ENCODE measurements at regions not wholly inside any gene's neighbourhood (a gene's known extent, or its start where the extent isn't known, plus 50 kb on each side); places are given as distances from the start of the nearest gene placed in this dataset.
"Not testable (repeated sequence)": the region's sequence is repeated elsewhere in the genome, so short reads cannot be mapped to it uniquely, and the experiment has no call there.

- no peak overlapping the region for H3K27ac Mint-ChIP-seq
- H3K27me3 Mint-ChIP-seq: peaks cover 2% of the 10 kb centered on the region
- intact Hi-C loops (cut with micrococcal nuclease): no loop called here
- H3K4me1 Mint-ChIP-seq (ENCODE audit: low read depth): peaks cover 10% of the 10 kb centered on the region
- no peaks in the 10 kb centered on the region for H3K36me3 Mint-ChIP-seq (ENCODE audit: low read depth)
- H3K4me3 Mint-ChIP-seq: no peak overlapping the region
- no peaks in the 10 kb centered on the region for H3K9me3 Mint-ChIP-seq
Measured at GRCh38 chr4:138774940-138775339, 240.6 kb upstream of the NOCT start.

GRCh38 chr4:138774125-138774524, 241.5 kb upstream of the NOCT start:
- H3K27ac Mint-ChIP-seq; H3K36me3 Mint-ChIP-seq (ENCODE audit: low read depth); H3K9me3 Mint-ChIP-seq; H3K27me3 Mint-ChIP-seq; H3K4me3 Mint-ChIP-seq; intact Hi-C loops (cut with micrococcal nuclease): not testable (repeated sequence)
- H3K4me1 Mint-ChIP-seq (ENCODE audit: low read depth): peaks cover 10% of the 10 kb centered on the region

GRCh38 chr4:138773321-138773720, 242.3 kb upstream of the NOCT start:
- Mint-ChIP-seq H3K4me1 (ENCODE audit: low read depth) (peaks cover 10% of the 10 kb centered on the region), H3K9me3 (no peaks in the 10 kb centered on the region), H3K27me3 (peaks cover 4% of the 10 kb centered on the region), H3K36me3 (ENCODE audit: low read depth) (no peaks in the 10 kb centered on the region), H3K27ac (no peak overlapping the region), H3K4me3 (no peak overlapping the region)
- intact Hi-C loops (cut with micrococcal nuclease): no loop called here

- peaks cover 10% of the 10 kb centered on the region for H3K4me1 Mint-ChIP-seq (ENCODE audit: low read depth)
- peaks cover 6% of the 10 kb centered on the region for H3K27me3 Mint-ChIP-seq
- intact Hi-C loops (cut with micrococcal nuclease): no loop called here
- no peaks in the 10 kb centered on the region for H3K36me3 Mint-ChIP-seq (ENCODE audit: low read depth)
- no peak overlapping the region for H3K27ac Mint-ChIP-seq
- H3K4me3 Mint-ChIP-seq: no peak overlapping the region
- H3K9me3 Mint-ChIP-seq: no peaks in the 10 kb centered on the region
Measured at GRCh38 chr4:138772366-138772765, 243.2 kb upstream of the NOCT start.

- no peak overlapping the region for H3K27ac Mint-ChIP-seq
- peaks cover 6% of the 10 kb centered on the region for H3K27me3 Mint-ChIP-seq
- H3K4me1 Mint-ChIP-seq (ENCODE audit: low read depth): peaks cover 6% of the 10 kb centered on the region
- H3K4me3 Mint-ChIP-seq: no peak overlapping the region
- H3K9me3 Mint-ChIP-seq: no peaks in the 10 kb centered on the region
- intact Hi-C loops (cut with micrococcal nuclease): no loop called here
- H3K36me3 Mint-ChIP-seq (ENCODE audit: low read depth): no peaks in the 10 kb centered on the region
Measured at GRCh38 chr4:138770818-138771217, 244.8 kb upstream of the NOCT start.

GRCh38 chr4:138766332-138766731, 249.2 kb upstream of the NOCT start:
- no peak overlapping the region for H3K27ac Mint-ChIP-seq
- no peak overlapping the region for H3K4me3 Mint-ChIP-seq
- intact Hi-C loops (cut with micrococcal nuclease): no loop called here
- no peaks in the 10 kb centered on the region for H3K36me3 Mint-ChIP-seq (ENCODE audit: low read depth)
- H3K4me1 Mint-ChIP-seq (ENCODE audit: low read depth): no peaks in the 10 kb centered on the region
- no peaks in the 10 kb centered on the region for H3K9me3 Mint-ChIP-seq
- peaks cover 8% of the 10 kb centered on the region for H3K27me3 Mint-ChIP-seq

GRCh38 chr4:138765442-138765841, 250.1 kb upstream of the NOCT start:
- intact Hi-C loops (cut with micrococcal nuclease): no loop called here
- H3K9me3 Mint-ChIP-seq: no peaks in the 10 kb centered on the region
- no peaks in the 10 kb centered on the region for H3K36me3 Mint-ChIP-seq (ENCODE audit: low read depth)
- H3K27ac Mint-ChIP-seq: no peak overlapping the region
- no peaks in the 10 kb centered on the region for H3K4me1 Mint-ChIP-seq (ENCODE audit: low read depth)
- no peak overlapping the region for H3K4me3 Mint-ChIP-seq
- H3K27me3 Mint-ChIP-seq: peaks cover 8% of the 10 kb centered on the region

GRCh38 chr4:138761638-138762220, 253.9 kb upstream of the NOCT start:
- Mint-ChIP-seq H3K27me3 (peaks cover 3% of the 10 kb centered on the region), H3K4me3 (no peak overlapping the region), H3K27ac (no peak overlapping the region), H3K4me1 (ENCODE audit: low read depth) (no peaks in the 10 kb centered on the region), H3K9me3 (no peaks in the 10 kb centered on the region), H3K36me3 (ENCODE audit: low read depth) (no peaks in the 10 kb centered on the region)
- intact Hi-C loops (cut with micrococcal nuclease): no loop called here

GRCh38 chr4:138759554-138759902, 256.1 kb upstream of the NOCT start:
- intact Hi-C loops (cut with micrococcal nuclease): no loop called here
- H3K9me3 Mint-ChIP-seq: no peaks in the 10 kb centered on the region
- H3K36me3 Mint-ChIP-seq (ENCODE audit: low read depth): no peaks in the 10 kb centered on the region
- H3K4me3 Mint-ChIP-seq: no peak overlapping the region
- H3K27ac Mint-ChIP-seq: no peak overlapping the region
- H3K4me1 Mint-ChIP-seq (ENCODE audit: low read depth): no peaks in the 10 kb centered on the region
- peaks cover 1% of the 10 kb centered on the region for H3K27me3 Mint-ChIP-seq

- intact Hi-C loops (cut with micrococcal nuclease): no loop called here
- Mint-ChIP-seq H3K27ac (no peak overlapping the region), H3K27me3 (no peaks in the 10 kb centered on the region), H3K36me3 (ENCODE audit: low read depth) (no peaks in the 10 kb centered on the region), H3K9me3 (no peaks in the 10 kb centered on the region), H3K4me3 (no peak overlapping the region), H3K4me1 (ENCODE audit: low read depth) (no peaks in the 10 kb centered on the region)
Measured at GRCh38 chr4:138758876-138759553, 256.6 kb upstream of the NOCT start.

- Mint-ChIP-seq H3K4me3 (no peak overlapping the region), H3K27me3 (no peaks in the 10 kb centered on the region), H3K9me3 (peaks cover 7% of the 10 kb centered on the region), H3K27ac (no peak overlapping the region), H3K4me1 (ENCODE audit: low read depth) (no peaks in the 10 kb centered on the region), H3K36me3 (ENCODE audit: low read depth) (no peaks in the 10 kb centered on the region)
- intact Hi-C loops (cut with micrococcal nuclease): no loop called here
Measured at GRCh38 chr4:138758196-138758595, 257.4 kb upstream of the NOCT start.

GRCh38 chr4:138757432-138757831, 258.1 kb upstream of the NOCT start:
- Mint-ChIP-seq H3K27ac (no peak overlapping the region), H3K4me3 (no peak overlapping the region), H3K9me3 (peaks cover 14% of the 10 kb centered on the region), H3K36me3 (ENCODE audit: low read depth) (no peaks in the 10 kb centered on the region), H3K27me3 (no peaks in the 10 kb centered on the region), H3K4me1 (ENCODE audit: low read depth) (no peaks in the 10 kb centered on the region)
- intact Hi-C loops (cut with micrococcal nuclease): no loop called here

GRCh38 chr4:138756519-138756918, 259.1 kb upstream of the NOCT start:
- Mint-ChIP-seq H3K4me1 (ENCODE audit: low read depth) (no peaks in the 10 kb centered on the region), H3K27ac (no peak overlapping the region), H3K36me3 (ENCODE audit: low read depth) (no peaks in the 10 kb centered on the region), H3K27me3 (no peaks in the 10 kb centered on the region), H3K9me3 (peaks cover 22% of the 10 kb centered on the region), H3K4me3 (no peak overlapping the region)
- intact Hi-C loops (cut with micrococcal nuclease): no loop called here

- intact Hi-C loops (cut with micrococcal nuclease): no loop called here
- Mint-ChIP-seq H3K4me1 (ENCODE audit: low read depth) (no peaks in the 10 kb centered on the region), H3K4me3 (no peak overlapping the region), H3K27ac (no peak overlapping the region), H3K36me3 (ENCODE audit: low read depth) (no peaks in the 10 kb centered on the region), H3K9me3 (peaks cover 22% of the 10 kb centered on the region), H3K27me3 (peaks cover 3% of the 10 kb centered on the region)
Measured at GRCh38 chr4:138751309-138751708, 264.3 kb upstream of the NOCT start.

GRCh38 chr4:138749303-138749702, 266.3 kb upstream of the NOCT start:
- Mint-ChIP-seq H3K27ac (no peak overlapping the region), H3K27me3 (peaks cover 5% of the 10 kb centered on the region), H3K9me3 (peaks cover 22% of the 10 kb centered on the region), H3K4me1 (ENCODE audit: low read depth) (no peaks in the 10 kb centered on the region), H3K36me3 (ENCODE audit: low read depth) (no peaks in the 10 kb centered on the region), H3K4me3 (no peak overlapping the region)
- intact Hi-C loops (cut with micrococcal nuclease): no loop called here

Data from dendritic cell treated with granulocyte-macrophage colony-stimulating factor and Interleukin-4, amounts not matched to agents 40 ng/mL and 50 ng/mL, for 4 days (primary cell).